Neural progenitor cell (in vitro differentiated cells): ENCODE measurements at regions not wholly inside any gene's neighbourhood (a gene's known extent, or its start where the extent isn't known, plus 50 kb on each side); places are given as distances from the start of the nearest gene placed in this dataset.

Experiments used
- DNase-seq: peaks from one replicate; pipeline ENCODE4 v3.0.0-alpha.2; 2016; ENCODE audit warnings: low spot score
- H2AFZ ChIP-seq: fragments of 200-600 bp; sonication (generic); replicated peaks from 2 replicates; pipeline ENCODE4 v1.6.1; 2016; ENCODE audit warnings: antibody characterized with exemption
- H3F3A ChIP-seq: fragments of 200-600 bp; sonication (generic); 2 replicates; pipeline ENCODE4 v1.6.1; 2016; ENCODE audit warnings: antibody characterized with exemption, low read depth
- H3K27ac ChIP-seq: fragments of 200-600 bp; sonication (generic); 2 replicates; pipeline ENCODE4 v1.5.1; 2016; ENCODE audit warnings: mild to moderate bottlenecking
- H3K27me3 ChIP-seq: fragments of 200-600 bp; sonication (generic); 2 replicates; pipeline ENCODE4 v1.6.1; 2016; ENCODE audit warnings: mild to moderate bottlenecking, moderate library complexity
- H3K36me3 ChIP-seq: fragments of 200-600 bp; sonication (generic); 2 replicates; pipeline ENCODE4 v1.5.1; 2016
- H3K4me1 ChIP-seq: fragments of 200-600 bp; sonication (generic); 2 replicates; pipeline ENCODE4 v1.6.1; 2016; ENCODE audit warnings: mixed run types
- H3K4me2 ChIP-seq: fragments of 200-600 bp; sonication (generic); 2 replicates; pipeline ENCODE4 v1.6.1; 2016
- H3K4me3 ChIP-seq: fragments of 200-600 bp; sonication (generic); 2 replicates; pipeline ENCODE4 v1.5.1; 2016
- H3K79me2 ChIP-seq: fragments of 200-600 bp; sonication (generic); 2 replicates; pipeline ENCODE4 v1.6.1; 2016; ENCODE audit warnings: low read depth
- H3K9ac ChIP-seq: fragments of 200-600 bp; sonication (generic); 2 replicates; pipeline ENCODE4 v1.6.1; 2016
- H3K9me3 ChIP-seq: fragments of 200-600 bp; sonication (generic); 2 replicates; pipeline ENCODE4 v1.5.1; 2016; ENCODE audit warnings: low read depth
- H4K20me1 ChIP-seq: fragments of 200-600 bp; sonication (generic); 2 replicates; pipeline ENCODE4 v1.6.1; 2016; ENCODE audit warnings: low read depth
- H3K27ac Mint-ChIP-seq: 3 replicates; pipeline ENCODE4 v1.8.0; 2021; ENCODE audit warnings: mixed read lengths
- H3K27me3 Mint-ChIP-seq: 2 replicates; pipeline ENCODE4 v1.8.0; 2022; ENCODE audit warnings: low read depth, mild to moderate bottlenecking, inconsistent platforms, moderate library complexity, mixed read lengths; ENCODE audit not compliant: insufficient read depth
- H3K36me3 Mint-ChIP-seq: 3 replicates; pipeline ENCODE4 v1.8.0; 2021; ENCODE audit warnings: mixed read lengths
- H3K4me1 Mint-ChIP-seq: 3 replicates; pipeline ENCODE4 v1.8.0; 2021; ENCODE audit warnings: mixed read lengths
- H3K4me3 Mint-ChIP-seq: 3 replicates; pipeline ENCODE4 v1.8.0; 2021; ENCODE audit warnings: mild to moderate bottlenecking, moderate library complexity, mixed read lengths
- H3K9me3 Mint-ChIP-seq: 3 replicates; pipeline ENCODE4 v1.8.0; 2020; ENCODE audit warnings: mixed read lengths
- EZH2 ChIP-seq: fragments of 200-600 bp; sonication (generic); IDR thresholded peaks from 2 replicates; pipeline ENCODE4 v1.6.1; 2017; ENCODE audit warnings: antibody characterized with exemption, mild to moderate bottlenecking, moderate library complexity
- EZH2phosphoT487 ChIP-seq: fragments of 200-600 bp; sonication (generic); IDR thresholded peaks from 2 replicates; pipeline ENCODE4 v1.6.1; 2017; ENCODE audit warnings: antibody characterized with exemption
- TF ChIP-seq, protein P1 (sequence below): fragments of 200-600 bp; sonication (generic); IDR thresholded peaks from 2 replicates; pipeline ENCODE4 v1.5.1; 2017; ENCODE audit warnings: antibody characterized with exemption, mild to moderate bottlenecking

DNA sequence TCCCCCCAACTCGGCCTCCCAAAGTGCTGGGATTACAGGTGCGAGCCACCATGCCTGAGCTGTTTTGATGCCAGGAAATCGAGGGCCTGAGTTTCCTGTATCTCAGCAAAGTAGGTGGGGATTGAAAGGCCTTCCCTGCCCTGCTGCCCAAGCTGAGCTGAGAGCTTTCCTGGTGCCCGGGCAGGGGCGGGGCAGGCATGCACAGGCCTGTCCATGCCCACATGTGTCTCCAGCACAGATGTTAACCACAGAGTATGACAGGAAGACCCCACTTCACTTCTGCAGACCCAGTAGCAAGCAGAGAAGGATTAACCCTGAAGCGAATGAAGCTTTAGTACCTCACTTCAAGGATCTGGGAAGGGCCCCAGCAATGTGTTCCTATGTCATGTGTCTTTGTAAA is 66.0 kb downstream of the GPR6 start:
- no peak overlapping the region for H3K27ac Mint-ChIP-seq
- Histone ChIP-seq H3F3A (no peaks in the 10 kb centered on the region), H2AFZ (no peak overlapping the region), H3K4me2 (no peak overlapping the region), H3K79me2 (no peaks in the 10 kb centered on the region), H4K20me1 (no peaks in the 10 kb centered on the region), H3K36me3 (no peaks in the 10 kb centered on the region), H3K27ac (no peak overlapping the region), H3K9ac (no peak overlapping the region), H3K4me3 (no peak overlapping the region), H3K4me1 (no peaks in the 10 kb centered on the region), H3K9me3 (no peaks in the 10 kb centered on the region), H3K27me3 (no peaks in the 10 kb centered on the region)
- H3K36me3 Mint-ChIP-seq = no peaks in the 10 kb centered on the region
- TF ChIP-seq EZH2 (no peak), EZH2phosphoT487 (no peak)
- TF ChIP-seq, protein P1, sequence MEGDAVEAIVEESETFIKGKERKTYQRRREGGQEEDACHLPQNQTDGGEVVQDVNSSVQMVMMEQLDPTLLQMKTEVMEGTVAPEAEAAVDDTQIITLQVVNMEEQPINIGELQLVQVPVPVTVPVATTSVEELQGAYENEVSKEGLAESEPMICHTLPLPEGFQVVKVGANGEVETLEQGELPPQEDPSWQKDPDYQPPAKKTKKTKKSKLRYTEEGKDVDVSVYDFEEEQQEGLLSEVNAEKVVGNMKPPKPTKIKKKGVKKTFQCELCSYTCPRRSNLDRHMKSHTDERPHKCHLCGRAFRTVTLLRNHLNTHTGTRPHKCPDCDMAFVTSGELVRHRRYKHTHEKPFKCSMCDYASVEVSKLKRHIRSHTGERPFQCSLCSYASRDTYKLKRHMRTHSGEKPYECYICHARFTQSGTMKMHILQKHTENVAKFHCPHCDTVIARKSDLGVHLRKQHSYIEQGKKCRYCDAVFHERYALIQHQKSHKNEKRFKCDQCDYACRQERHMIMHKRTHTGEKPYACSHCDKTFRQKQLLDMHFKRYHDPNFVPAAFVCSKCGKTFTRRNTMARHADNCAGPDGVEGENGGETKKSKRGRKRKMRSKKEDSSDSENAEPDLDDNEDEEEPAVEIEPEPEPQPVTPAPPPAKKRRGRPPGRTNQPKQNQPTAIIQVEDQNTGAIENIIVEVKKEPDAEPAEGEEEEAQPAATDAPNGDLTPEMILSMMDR = no peak
- H3K4me1 Mint-ChIP-seq = peaks cover 14% of the 10 kb centered on the region
- H3K4me3 Mint-ChIP-seq = no peak overlapping the region
- DNase-seq = no peak
- peaks cover 2% of the 10 kb centered on the region for H3K27me3 Mint-ChIP-seq
- H3K9me3 Mint-ChIP-seq = peaks cover 2% of the 10 kb centered on the region

DNA sequence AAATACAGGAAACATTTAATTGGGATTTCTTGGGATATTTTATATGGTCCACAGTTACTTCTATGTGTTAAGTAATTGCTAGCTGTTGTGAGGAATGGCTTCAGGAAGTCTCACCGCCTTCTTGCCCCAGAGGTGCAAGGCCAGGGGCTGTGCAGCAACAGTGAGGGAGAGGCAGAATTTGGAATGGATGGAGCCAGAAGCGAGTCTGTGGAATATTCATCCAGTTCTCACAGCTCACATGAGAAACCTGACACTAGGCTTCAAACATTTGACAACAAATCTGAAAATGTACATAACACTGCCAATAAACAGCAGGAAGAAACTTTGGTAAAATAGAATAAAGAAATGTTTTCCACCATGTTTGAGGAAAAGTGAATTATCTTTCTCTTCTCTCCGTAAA is 66.5 kb downstream of the GPR6 start:
- H3K27ac Mint-ChIP-seq = no peak overlapping the region

DNA sequence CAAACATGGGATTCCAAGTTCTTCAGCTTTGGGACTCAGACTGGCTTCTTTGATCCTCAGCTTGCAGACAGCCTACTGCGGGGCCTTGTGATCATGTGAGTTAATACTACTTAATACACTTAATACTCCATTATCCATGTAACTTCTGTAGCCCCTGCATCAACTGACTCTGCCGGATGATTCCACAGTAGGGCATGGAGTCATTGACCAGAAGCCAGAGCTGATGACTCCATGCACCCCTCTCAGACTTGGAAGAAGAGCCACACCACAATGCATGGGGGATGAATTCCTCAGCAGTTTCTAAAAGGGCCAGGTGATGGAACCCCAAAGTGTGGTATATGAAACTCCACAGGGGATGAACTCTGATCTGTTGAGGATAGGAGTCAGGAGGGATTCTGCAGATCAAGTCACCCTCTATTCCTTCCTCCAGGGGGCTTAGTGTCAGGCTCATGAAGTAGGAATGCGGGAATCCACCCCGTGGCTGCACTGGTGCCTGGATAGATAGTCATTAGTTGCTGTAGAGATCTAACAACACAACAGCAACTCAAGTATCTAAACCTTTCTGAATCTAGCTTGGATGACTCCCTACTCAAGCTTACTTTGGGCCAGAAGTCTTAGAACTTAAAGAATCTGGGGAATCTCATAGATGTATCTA is 70.2 kb downstream of the GPR6 start:
- H3K9ac ChIP-seq = no peak overlapping the region
- H3K4me2 ChIP-seq = no peak overlapping the region
- H3K4me3 Mint-ChIP-seq = no peak overlapping the region
- DNase-seq = no peak
- H3K4me1 Mint-ChIP-seq = peaks cover 4% of the 10 kb centered on the region
- no peaks in the 10 kb centered on the region for H3K36me3 Mint-ChIP-seq
- peaks cover 2% of the 10 kb centered on the region for H3K9me3 Mint-ChIP-seq
- H3K27ac Mint-ChIP-seq = no peak overlapping the region
- no peaks in the 10 kb centered on the region for H3K9me3 ChIP-seq
- no peak overlapping the region for H2AFZ ChIP-seq
- no peaks in the 10 kb centered on the region for H3K27me3 ChIP-seq
- H3K27ac ChIP-seq = no peak overlapping the region
- H4K20me1 ChIP-seq = no peaks in the 10 kb centered on the region
- H3K79me2 ChIP-seq = no peaks in the 10 kb centered on the region
- TF ChIP-seq EZH2phosphoT487 (no peak), EZH2 (no peak)
- TF ChIP-seq, protein P1 = no peak
- peaks cover 4% of the 10 kb centered on the region for H3K27me3 Mint-ChIP-seq
- no peaks in the 10 kb centered on the region for H3K36me3 ChIP-seq
- no peaks in the 10 kb centered on the region for H3F3A ChIP-seq
- H3K4me1 ChIP-seq = peaks cover 2% of the 10 kb centered on the region
- no peak overlapping the region for H3K4me3 ChIP-seq

More for the DNA sequence above, 66.5 kb downstream of the GPR6 start:
- H3K79me2 ChIP-seq = no peaks in the 10 kb centered on the region
- no peak overlapping the region for H3K4me3 ChIP-seq
- H3K27me3 ChIP-seq = no peaks in the 10 kb centered on the region
- no peak overlapping the region for H3K4me2 ChIP-seq
- no peaks in the 10 kb centered on the region for H3K36me3 ChIP-seq
- H3K27ac ChIP-seq = no peak overlapping the region
- H3F3A ChIP-seq = no peaks in the 10 kb centered on the region
- no peak for DNase-seq
- H3K27me3 Mint-ChIP-seq = peaks cover 2% of the 10 kb centered on the region
- no peak overlapping the region for H2AFZ ChIP-seq
- no peaks in the 10 kb centered on the region for H3K4me1 ChIP-seq
- H3K36me3 Mint-ChIP-seq = no peaks in the 10 kb centered on the region
- H3K4me3 Mint-ChIP-seq = no peak overlapping the region
- H3K9me3 Mint-ChIP-seq = peaks cover 2% of the 10 kb centered on the region
- TF ChIP-seq EZH2 = no peak
- TF ChIP-seq, protein P1 = no peak
- TF ChIP-seq EZH2phosphoT487 = no peak
- no peak overlapping the region for H3K9ac ChIP-seq
- peaks cover 9% of the 10 kb centered on the region for H3K4me1 Mint-ChIP-seq
- no peaks in the 10 kb centered on the region for H3K9me3 ChIP-seq
- no peaks in the 10 kb centered on the region for H4K20me1 ChIP-seq
